DND-41 (cell line): ENCODE measurements at regions not wholly inside any gene's neighbourhood (a gene's known extent, or its start where the extent isn't known, plus 50 kb on each side); places are given as distances from the start of the nearest gene placed in this dataset.

Source experiments
- ATAC-seq: fragments of 200-7000 bp; cut with Tn5 transposase; 3 replicates; pipeline ENCODE4 v1.9.1; 2021; ENCODE audit warnings: low read depth; ENCODE audit not compliant: insufficient read depth
- DNase-seq: peaks from one replicate; pipeline ENCODE4 v3.0.0-alpha.2; 2020
- H2AFZ ChIP-seq: 2 replicates; pipeline ENCODE4 v1.6.0; 2012; ENCODE audit warnings: low read depth, low read length
- H3K27ac ChIP-seq: 2 replicates; pipeline ENCODE4 v1.5.1; 2012; ENCODE audit warnings: low read length, inconsistent platforms
- H3K27me3 ChIP-seq: fragments of 200-600 bp; sonication (generic); 2 replicates; pipeline ENCODE4 v1.6.0; 2012; ENCODE audit warnings: low read length, mild to moderate bottlenecking, inconsistent platforms; ENCODE audit not compliant: insufficient read depth, poor library complexity
- H3K36me3 ChIP-seq: 2 replicates; pipeline ENCODE4 v1.5.1; 2012; ENCODE audit warnings: low read length, inconsistent platforms; ENCODE audit not compliant: insufficient read depth
- H3K4me1 ChIP-seq: 2 replicates; pipeline ENCODE4 v1.5.1; 2012; ENCODE audit warnings: mild to moderate bottlenecking, low read length; ENCODE audit not compliant: insufficient read depth
- H3K4me2 ChIP-seq: 2 replicates; pipeline ENCODE4 v1.6.0; 2012; ENCODE audit warnings: mild to moderate bottlenecking, moderate library complexity, low read length, inconsistent platforms; ENCODE audit not compliant: insufficient read depth
- H3K4me3 ChIP-seq, 2 experiments: fragments of 200-600 bp in 1 of 2; shearing (Covaris generic) in 1 of 2; 2 replicates each; pipeline ENCODE4 v1.5.1; 2012 to 2016; ENCODE audit warnings: inconsistent platforms in 2 of 2, low read length in 2 of 2, mild to moderate bottlenecking in 2 of 2, low read depth in 1 of 2, moderate library complexity in 1 of 2
- H3K79me2 ChIP-seq: 2 replicates; pipeline ENCODE4 v1.6.0; 2012; ENCODE audit warnings: low read length, inconsistent platforms; ENCODE audit not compliant: insufficient read depth
- H3K9ac ChIP-seq: 2 replicates; pipeline ENCODE4 v1.6.0; 2012; ENCODE audit warnings: low read depth, mild to moderate bottlenecking, inconsistent platforms, low read length, moderate library complexity
- H3K9me3 ChIP-seq: 2 replicates; pipeline ENCODE4 v1.5.1; 2012; ENCODE audit warnings: low read length, moderate library complexity, mild to moderate bottlenecking, inconsistent platforms; ENCODE audit not compliant: insufficient read depth, severe bottlenecking
- H4K20me1 ChIP-seq: 2 replicates; pipeline ENCODE4 v1.6.0; 2012; ENCODE audit warnings: low read length; ENCODE audit not compliant: insufficient read depth
- CTCF ChIP-seq: IDR thresholded peaks from 2 replicates; pipeline ENCODE4 v1.5.1; 2012; ENCODE audit warnings: borderline replicate concordance, low read length, moderate library complexity, mild to moderate bottlenecking; ENCODE audit not compliant: poor library complexity, severe bottlenecking; ENCODE audit errors: extremely low read depth
- EZH2 ChIP-seq: IDR thresholded peaks from 3 replicates; pipeline ENCODE4 v1.6.1; 2012; ENCODE audit warnings: borderline replicate concordance, low read depth, mild to moderate bottlenecking, moderate library complexity, low read length, inconsistent platforms; ENCODE audit not compliant: severe bottlenecking

- Histone ChIP-seq H3K9me3 (no peaks in the 10 kb centered on the region), H3K79me2 (no peaks in the 10 kb centered on the region), H4K20me1 (no peaks in the 10 kb centered on the region), H2AFZ (no peak overlapping the region), H3K4me3 (no peak overlapping the region), H3K27ac (no peak overlapping the region), H3K36me3 (no peaks in the 10 kb centered on the region), H3K4me2 (no peak overlapping the region), H3K9ac (no peak overlapping the region), H3K4me1 (no peaks in the 10 kb centered on the region), H3K27me3 (no peaks in the 10 kb centered on the region)
- DNase-seq, result no peak
- TF ChIP-seq EZH2, result no peak
- TF ChIP-seq CTCF, result no peak
- ATAC-seq, result no peak
Observed at GRCh38 chr5:7181841-7182240, 214.1 kb upstream of the ADCY2 start.

- Histone ChIP-seq H3K4me1 (no peaks in the 10 kb centered on the region), H2AFZ (no peak overlapping the region), H3K4me2 (no peak overlapping the region), H3K36me3 (no peaks in the 10 kb centered on the region), H3K9me3 (no peaks in the 10 kb centered on the region), H3K9ac (no peak overlapping the region), H3K27ac (no peak overlapping the region), H3K79me2 (no peaks in the 10 kb centered on the region), H3K27me3 (no peaks in the 10 kb centered on the region), H3K4me3 (no peak overlapping the region), H4K20me1 (no peaks in the 10 kb centered on the region)
- ATAC-seq (no peak), DNase-seq (no peak)
- TF ChIP-seq EZH2 (no peak), CTCF (no peak)
Observed at GRCh38 chr5:7185742-7186141, 210.2 kb upstream of the ADCY2 start.

GRCh38 chr5:7186818-7187217 lies 209.1 kb upstream of the ADCY2 start:
- no peaks in the 10 kb centered on the region for H3K9me3 ChIP-seq
- H3K36me3 ChIP-seq, result no peaks in the 10 kb centered on the region
- DNase-seq (no peak), ATAC-seq (no peak)
- H3K79me2 ChIP-seq, result no peaks in the 10 kb centered on the region
- H3K27ac ChIP-seq, result no peak overlapping the region
- no peak overlapping the region for H3K9ac ChIP-seq
- H4K20me1 ChIP-seq, result no peaks in the 10 kb centered on the region
- H3K4me3 ChIP-seq, result no peak overlapping the region
- no peak overlapping the region for H2AFZ ChIP-seq
- H3K4me1 ChIP-seq, result no peaks in the 10 kb centered on the region
- H3K4me2 ChIP-seq, result no peak overlapping the region
- H3K27me3 ChIP-seq, result no peaks in the 10 kb centered on the region
- no peak for TF ChIP-seq EZH2
- TF ChIP-seq CTCF, result no peak

GRCh38 chr5:7190712-7191250 lies 205.2 kb upstream of the ADCY2 start:
- Histone ChIP-seq H3K9me3 (no peaks in the 10 kb centered on the region), H3K27me3 (no peaks in the 10 kb centered on the region), H3K4me3 (no peak overlapping the region), H3K9ac (no peak overlapping the region), H4K20me1 (no peaks in the 10 kb centered on the region), H2AFZ (no peak overlapping the region), H3K79me2 (no peaks in the 10 kb centered on the region), H3K36me3 (no peaks in the 10 kb centered on the region), H3K4me1 (no peaks in the 10 kb centered on the region), H3K4me2 (no peak overlapping the region), H3K27ac (no peak overlapping the region)
- TF ChIP-seq EZH2 (no peak), CTCF (no peak)
- DNase-seq, result no peak
- ATAC-seq, result no peak
